GM18907 (cell line): ENCODE measurements at regions not wholly inside any gene's neighbourhood (a gene's known extent, or its start where the extent isn't known, plus 50 kb on each side); places are given as distances from the start of the nearest gene placed in this dataset.

Experiments used
- ATAC-seq: cut with Tn5 transposase; IDR thresholded peaks from one replicate; pipeline ENCODE4 v1.9.1; 2021; ENCODE audit warnings: mild to moderate bottlenecking, moderate library complexity; ENCODE audit not compliant: unreplicated experiment

DNA sequence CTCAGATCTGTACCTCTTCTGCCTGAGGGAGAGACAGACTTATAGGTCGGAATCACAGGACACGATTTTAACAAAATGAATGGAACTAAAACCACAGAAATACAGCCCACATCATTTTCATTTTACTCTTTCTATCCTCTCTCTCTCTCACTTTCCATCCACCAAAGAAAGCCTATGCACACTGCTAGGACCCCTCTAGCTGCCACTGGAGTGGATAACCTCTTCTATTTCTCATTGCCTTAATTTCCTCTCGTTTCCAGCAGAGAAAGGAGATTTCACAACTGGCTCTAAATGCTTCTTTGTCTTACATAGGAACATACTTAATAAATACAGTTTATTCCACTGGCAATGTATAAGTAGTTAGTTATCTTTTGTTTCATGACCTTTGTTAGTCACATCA lies 867.8 kb upstream of the ADGRL4 start:
- no peak for ATAC-seq

DNA sequence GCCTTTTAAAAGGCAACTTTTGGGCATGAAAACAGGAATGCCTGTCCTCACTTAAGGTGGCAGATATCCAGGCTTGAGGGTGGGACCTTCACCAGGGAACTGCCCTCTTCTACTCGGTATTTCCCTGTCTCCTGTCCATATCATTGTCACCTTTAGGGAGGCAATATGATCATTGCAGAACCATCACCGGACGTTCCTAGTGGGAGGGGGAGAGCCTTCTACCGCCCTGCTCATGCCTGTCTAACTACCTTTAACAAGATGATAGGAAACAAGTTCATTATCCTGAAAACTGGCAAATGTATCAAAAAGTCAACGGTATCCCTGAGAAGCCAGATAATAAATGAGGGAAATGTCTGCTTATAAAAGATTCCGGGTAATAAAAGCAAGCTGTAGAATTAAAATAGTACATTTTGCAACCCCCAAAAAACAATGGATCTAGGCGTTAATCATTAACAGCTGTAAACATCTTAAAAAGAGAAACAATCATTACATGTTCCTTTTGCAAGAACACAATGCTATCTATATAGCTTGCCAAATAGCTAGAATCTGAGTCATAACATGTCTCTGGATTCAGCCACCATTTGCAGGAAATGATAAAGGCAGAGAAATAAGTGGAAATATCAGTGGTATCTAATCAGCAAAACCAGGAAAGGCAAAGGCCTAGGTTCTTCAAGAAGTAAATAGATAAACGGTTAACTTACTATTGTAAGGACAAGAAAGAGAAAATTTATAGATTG lies 852.9 kb upstream of the ADGRL4 start:
- ATAC-seq: no peak

DNA sequence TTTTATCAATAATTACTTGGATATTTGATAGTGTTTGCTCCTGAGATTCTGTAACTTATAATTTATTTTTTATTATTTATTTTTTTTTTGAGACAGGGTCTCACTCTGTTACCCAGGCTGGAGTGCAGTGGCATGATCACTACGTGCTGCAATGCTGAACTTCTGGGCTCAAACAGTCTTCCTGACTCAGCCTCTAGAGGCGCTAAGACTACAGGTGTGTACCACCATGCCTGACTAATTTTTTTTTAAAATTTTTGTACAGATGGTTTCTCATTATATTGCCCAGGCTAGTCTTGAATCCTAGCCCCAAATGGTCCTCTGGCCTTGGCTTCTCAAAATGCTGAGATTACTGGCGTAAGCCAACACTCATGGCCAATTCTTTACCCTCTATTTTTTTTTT lies 845.5 kb upstream of the ADGRL4 start:
- ATAC-seq: peak; percentile 50

DNA sequence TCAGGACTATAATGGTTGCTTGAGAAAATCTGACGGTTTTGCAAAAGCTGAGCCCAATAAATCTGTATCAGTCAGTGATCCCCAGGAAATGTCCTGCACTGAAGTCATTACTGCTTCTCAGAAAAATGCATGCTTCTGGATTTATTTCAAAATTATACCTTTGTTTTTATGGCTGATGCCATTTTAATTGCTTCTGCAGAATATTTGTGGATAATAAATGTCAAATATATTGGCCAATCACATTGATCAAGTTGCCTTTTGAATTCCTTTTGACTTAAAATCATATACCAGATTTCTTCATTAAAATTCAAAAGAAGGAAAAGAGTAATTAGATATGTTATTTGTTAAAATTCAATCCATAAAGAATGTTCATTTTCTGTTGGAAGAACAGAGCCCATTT lies 842.9 kb upstream of the ADGRL4 start:
- no peak for ATAC-seq

DNA sequence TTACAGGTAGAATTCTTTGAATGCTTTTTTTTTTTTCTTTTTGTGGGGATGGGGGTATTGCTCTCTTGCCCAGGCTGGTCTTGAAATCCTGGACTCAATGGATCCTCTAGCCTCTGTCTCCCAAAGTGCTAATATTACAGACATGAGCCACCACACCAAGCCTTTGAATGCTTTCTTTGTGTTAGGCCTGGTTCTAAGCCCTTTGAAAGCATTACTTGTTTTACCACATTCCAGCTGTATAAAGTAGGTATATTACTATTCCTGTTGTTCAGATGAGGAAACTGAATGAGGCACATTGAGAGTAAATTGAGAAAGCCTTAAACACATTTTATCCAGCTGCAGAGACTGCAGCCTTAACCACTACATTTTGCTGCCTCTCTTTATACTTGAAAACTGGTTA lies 841.8 kb upstream of the ADGRL4 start:
- no peak for ATAC-seq

DNA sequence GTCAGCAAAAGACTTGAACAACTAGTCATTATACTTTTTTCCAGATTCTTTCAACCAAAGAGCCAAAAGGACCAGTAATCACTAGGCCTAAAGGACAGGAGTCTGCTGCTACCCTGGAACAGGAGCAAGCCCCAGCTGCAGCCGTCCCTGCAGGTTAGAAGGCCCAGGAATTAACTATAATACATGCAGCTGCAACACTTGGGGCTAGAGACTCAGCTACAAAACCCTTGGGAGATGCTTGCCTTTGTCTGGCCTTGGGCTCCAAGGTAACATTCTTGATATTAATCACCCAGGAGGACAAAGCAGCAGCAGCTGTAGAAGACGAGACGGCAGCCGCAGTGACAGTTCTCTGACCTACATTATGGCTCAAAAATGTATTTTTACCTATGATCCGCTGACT lies 841.2 kb upstream of the ADGRL4 start:
- ATAC-seq: no peak

DNA sequence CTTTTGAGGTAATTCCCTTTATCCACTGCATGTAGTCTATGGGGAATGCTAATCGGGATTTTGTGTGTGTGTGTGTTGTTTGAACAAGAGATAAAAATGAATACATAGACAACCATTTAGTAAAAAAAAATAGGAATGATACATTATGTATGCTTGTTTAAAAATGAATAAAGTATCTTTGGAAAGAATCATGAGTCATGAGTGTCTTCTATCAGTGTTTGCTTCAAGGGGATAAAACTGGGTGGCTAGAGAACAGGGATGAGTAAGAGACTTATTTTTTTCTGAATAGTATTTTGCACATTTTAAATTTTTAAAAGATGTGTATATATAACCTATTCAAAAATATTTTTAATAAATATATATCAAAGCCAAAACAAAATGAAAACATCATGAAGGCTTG lies 839.4 kb upstream of the ADGRL4 start:
- no peak for ATAC-seq

DNA sequence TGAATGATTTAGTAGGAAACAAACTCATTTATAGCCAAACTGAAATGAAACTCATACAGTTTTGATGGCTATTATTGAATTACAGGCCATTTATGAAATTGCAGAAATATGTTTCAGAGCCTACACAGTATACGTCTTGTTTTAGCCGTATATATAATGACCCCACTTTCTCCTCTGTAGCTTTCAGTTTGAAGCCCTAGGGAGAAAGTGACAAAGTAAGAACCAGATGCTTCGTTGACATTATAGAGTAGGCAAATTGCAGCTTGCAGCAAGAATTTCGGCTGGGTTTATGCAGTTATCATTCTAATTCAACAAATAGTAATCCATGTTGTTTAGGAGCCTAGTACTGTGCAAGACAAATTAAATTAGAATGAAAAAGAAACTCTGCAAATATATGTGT lies 836.3 kb upstream of the ADGRL4 start:
- no peak for ATAC-seq

DNA sequence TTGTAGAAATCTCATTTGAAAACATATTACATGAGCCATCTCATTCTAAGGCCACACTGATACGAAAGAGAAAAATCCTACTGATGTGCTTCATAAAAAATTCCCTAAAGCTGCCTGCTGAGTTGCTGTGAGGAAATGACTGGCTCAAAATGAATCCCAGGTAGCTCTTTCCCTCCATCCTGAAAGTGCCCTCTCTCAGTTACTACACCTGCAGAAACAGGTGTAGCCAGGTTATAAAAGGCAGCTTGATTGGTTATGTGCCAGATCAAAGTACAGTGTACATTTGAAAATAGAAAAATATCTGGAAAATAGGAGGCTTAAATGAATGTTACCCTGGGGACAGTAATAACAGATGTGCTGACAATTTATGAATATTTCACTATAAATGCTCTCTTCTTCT lies 833.4 kb upstream of the ADGRL4 start:
- ATAC-seq: no peak

DNA sequence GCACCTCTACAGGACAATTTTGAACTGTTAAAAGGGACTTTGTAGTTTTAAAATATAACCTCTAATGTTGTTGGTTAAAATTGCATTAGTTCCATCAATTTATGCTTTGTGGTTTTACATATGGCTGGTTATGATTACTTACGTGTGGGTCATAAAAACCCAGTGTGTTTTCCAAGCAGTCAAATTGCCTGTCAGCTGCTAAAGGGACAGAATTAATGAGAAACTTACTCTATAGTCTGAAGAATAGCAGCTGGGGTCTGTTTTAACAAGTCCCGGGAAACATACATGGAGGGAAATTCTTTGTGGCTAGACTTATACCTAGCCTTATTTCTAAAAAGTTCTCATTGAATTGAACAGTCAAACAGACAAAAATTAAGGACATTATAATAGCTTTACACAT lies 820.9 kb upstream of the ADGRL4 start:
- no peak for ATAC-seq

DNA sequence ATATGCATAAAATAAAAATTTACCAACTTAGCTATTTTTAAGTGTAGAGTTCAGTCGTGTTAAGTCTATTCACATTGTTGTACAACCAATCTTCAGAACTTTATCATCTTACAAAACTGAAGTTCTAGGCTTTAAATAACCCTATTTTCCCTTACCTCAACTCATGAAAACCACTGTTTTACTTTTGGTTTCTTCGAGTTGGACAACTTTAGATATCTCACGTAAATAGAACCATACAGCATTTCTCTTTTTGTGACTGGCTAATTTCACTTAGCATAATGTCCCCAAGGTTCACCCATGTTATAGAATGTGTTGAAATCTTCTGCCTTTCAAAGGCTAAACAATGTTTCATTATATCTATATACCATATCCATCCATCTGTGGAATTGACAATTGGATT lies 819.0 kb upstream of the ADGRL4 start:
- no peak for ATAC-seq

DNA sequence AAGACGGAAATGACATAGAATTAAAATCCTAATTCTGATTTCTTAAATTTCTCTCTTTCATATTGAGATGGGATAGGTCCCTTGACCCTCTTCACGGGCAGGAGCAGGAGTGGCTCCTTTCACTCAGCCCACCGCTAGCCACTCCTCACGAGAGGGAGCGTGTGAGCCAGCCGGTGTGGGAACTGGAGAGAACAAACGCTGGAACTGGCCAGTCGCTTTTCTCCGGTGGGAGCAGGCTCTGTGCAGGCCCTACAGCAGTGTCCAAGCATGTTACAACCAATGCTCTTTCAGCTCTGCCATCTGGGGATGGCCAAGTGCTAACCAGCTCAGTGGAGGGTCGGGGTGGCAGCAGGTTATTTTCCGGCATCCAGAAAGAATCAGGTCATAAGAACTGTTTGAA lies 815.5 kb upstream of the ADGRL4 start:
- no peak for ATAC-seq

DNA sequence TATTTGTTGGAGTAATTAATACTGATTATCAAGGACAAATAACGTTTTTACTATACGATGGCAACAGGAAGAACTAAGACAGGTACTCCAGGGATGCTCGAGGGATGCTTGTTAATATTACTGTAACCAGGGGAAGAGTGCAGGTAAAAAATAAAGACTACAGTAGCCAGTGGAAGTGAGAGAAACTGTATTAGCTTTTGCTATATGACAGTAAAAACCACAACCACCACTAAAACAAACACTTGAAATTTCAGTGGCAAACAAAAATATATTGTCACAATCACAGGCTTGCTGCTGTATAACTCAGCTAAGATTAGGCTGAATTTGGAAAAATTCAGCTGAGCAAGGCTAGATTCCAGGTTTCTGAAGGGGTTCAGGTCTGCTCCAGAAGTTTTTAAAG lies 812.6 kb upstream of the ADGRL4 start:
- ATAC-seq: peak; percentile 67

DNA sequence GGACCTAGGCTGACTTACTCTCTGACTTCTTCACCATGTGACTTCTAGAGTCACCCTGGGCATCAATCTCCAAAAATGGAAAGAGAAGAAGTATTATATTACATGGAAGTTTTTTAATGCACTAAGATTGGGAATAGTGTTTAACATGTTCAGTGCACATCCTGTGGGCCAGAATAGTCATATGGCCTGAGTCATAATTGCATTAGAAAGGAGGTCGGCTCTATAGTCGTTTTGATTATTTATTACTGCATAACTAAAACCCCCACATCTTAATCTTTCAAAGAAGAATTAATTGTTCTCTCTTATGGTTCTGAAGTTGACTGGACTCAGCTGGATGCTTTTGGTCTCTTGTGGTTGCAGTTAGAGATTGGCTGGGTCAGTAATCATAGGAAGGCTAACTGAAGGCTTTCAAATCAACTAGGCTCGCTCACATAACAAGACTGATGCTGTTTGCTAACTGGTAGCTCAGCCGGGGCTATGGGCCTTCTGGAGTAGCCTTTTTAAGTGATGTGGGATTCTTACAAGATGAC lies 810.6 kb upstream of the ADGRL4 start:
- no peak for ATAC-seq

DNA sequence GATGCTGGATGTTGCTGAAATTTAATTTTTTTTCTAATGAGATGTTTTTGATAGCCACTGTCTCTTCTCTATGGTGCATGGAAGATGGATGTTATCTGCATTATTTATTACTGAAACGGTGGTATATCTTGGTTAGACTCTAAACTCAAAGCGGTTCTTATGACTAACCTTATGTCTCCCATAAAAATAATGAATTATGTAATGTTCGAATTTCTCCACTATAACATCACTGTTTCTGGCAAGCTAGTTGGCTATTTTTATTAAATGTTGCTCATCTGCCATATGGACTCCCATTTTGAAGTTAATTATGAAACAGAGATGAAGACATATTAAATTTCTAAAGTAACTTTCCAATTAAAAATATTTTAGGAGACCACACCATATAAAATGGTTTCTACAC lies 808.6 kb upstream of the ADGRL4 start:
- no peak for ATAC-seq

DNA sequence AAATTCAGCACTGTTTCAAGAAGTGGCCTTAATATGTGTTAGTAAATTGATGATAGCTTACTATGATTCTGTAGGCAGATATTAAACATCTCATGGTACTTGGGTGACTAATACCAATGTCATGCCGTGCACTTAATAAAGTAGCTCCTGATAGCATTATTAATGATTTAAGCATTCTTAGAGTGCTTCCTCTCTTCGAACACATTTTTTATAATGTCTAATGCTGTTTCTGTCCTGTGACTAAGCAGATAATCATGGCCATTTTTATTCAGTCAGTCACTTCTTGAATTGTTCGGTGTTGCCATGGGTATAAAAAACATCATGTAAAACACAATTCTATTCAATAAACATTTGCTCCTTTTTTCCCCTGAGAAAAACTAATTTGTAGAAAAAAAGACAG lies 804.6 kb upstream of the ADGRL4 start:
- ATAC-seq: no peak

DNA sequence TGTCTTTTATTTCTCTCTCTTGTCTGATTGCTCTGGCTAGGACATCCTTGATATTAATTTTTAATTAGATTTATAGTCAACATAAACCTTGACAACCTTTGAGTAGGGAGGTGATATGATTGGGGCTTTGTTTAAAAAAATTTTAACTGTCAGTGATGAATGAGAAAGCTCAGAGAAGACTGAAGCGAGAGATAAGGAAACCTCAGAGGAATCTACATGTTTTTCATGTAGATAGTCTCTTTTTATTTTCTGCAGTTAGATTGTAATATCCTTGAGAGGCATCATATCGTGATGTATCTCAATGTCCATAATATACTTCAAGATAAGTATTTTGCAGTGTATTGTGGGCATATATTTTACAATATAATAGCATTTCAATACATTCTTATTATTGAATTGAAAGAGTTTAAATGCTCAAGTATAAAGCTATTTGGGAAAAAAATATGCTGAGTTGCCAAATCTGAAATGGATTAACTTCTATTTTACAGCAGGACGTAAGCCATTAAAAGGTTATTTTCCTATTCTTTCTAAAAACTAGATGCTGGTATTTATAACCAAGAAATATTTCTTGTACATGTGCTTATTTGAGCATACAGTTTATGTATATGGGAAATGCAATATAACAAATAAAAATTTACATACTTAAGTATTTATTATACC lies 802.4 kb upstream of the ADGRL4 start:
- no peak for ATAC-seq

DNA sequence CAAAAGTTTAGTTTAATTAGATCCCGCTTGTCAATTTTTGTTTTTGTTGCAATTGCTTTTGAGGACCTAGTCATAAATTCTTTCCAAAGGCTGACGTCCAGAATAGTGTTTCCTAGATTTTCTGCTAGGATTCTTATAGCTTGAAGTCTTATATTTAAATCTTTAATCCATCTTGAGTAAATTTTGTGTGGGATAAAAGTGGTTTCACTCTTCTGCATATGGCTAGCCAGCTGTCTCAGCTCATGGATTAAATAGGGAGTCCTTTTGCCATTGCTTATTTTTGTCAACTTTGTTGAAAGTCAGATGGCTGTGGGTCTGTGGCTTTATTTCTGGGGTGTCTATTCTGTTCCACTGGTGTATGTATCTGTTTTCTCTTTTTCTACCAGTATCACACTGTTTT lies 801.3 kb upstream of the ADGRL4 start:
- ATAC-seq: no peak

DNA sequence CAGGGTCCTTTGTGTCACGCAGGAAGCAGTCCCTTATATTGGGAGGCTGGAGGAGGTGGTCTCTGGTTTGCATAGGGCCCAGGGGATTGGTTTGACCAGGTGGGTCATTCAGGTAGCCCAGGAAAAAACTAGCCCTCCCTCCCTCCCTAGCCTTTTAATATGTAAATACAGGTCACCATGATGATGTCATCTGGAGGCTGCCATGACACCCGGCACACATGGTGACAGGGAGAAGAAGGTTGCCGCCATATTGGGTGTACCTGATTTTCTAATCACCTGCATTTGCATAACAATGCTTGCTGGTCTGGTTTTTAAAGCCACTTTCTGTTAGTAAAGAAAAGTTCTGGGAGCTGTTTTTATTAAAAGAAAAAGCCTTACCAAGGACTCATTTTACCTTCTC lies 791.0 kb upstream of the ADGRL4 start:
- ATAC-seq: no peak

DNA sequence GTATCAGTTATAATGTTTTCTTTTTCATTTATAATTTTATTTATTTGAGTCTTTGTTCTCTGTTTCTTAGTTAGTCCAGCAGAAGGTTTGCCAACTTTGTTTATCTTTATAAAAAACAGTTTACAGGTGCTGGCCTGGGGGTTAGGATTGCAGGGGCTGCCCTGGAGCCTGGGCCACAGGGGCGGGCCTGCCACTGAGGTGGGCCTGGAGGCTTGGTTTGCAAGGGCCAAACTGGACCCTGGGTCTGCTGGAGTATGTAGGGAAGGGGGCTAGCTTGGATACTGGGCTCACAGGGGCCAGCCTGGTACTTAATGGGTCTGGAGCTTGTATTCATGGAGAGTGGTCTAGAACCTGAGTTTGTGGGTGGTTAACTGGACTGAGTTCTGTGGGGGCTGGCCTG lies 789.9 kb upstream of the ADGRL4 start:
- no peak for ATAC-seq

DNA sequence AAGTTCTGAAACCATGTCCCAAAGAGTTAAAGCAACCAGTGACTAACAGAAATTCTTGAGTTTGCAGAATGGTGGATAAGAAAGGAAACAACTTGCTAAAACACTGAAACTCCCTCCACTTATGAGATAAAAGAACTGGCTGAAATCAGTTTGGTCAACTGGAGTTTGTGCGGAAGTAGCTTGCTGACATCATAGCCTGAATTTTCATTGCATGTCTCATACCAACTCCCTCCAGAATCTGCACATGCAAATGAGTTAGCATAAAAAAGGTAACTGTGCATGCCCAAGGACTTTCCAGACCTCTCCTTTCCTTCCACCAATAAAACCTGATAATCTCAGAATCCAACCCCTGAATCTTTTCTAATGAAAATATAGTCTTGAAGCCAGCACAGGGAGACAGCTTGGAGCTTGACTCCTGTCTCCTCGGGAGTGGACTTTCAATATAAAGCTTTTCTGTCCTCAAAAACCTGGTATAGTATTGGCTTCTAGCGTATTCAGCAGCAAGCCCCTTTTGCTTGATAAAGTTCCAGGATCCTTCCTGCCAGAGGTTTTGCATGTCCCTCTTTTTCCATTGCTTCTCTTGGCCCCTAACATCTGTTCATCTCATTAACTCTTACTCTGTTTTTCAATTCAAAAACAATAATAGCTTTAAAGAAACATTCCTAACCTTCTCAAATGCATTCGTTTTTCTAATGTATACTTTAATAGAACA lies 785.8 kb upstream of the ADGRL4 start:
- ATAC-seq: no peak
